IMR-90 (cell line): ENCODE measurements at regions not wholly inside any gene's neighbourhood (a gene's known extent, or its start where the extent isn't known, plus 50 kb on each side); places are given as distances from the start of the nearest gene placed in this dataset.

Experiments
- ATAC-seq: fragments of 200-7000 bp; cut with Tn5 transposase; 2 replicates; pipeline ENCODE4 v1.9.1; 2020; ENCODE audit warnings: low read depth, mild to moderate bottlenecking, moderate library complexity
- BruUV-seq: library from RNA; stranded (reverse); fragments of 400-500 nt; replicated peaks from 2 replicates; lab custom pipeline; 2021; lab: Mats Ljungman, UMichigan
- CTCF ChIA-PET: fragments of 300-600 bp; formaldehyde crosslinking; extraction: SDS; loops from one replicate; lab custom pipeline; 2021; ENCODE audit warnings: antibody characterized with exemption; lab: Yijun Ruan, JAX
- POLR2A ChIA-PET: fragments of 300-600 bp; sonication (Branson Sonifier 250); formaldehyde crosslinking; loops from one replicate; lab custom pipeline; 2022; ENCODE audit warnings: antibody characterized with exemption; ENCODE audit not compliant: unreplicated experiment; lab: Charles Lee
- DNase-seq: peaks from one replicate; pipeline ENCODE4 v3.0.0; 2013
- H2AFZ ChIP-seq: replicated peaks from 2 replicates; pipeline ENCODE3; 2013; ENCODE audit warnings: low read length, mild to moderate bottlenecking; ENCODE audit not compliant: poor library complexity
- H2AK5ac ChIP-seq: 2 replicates; pipeline ENCODE4 v1.6.1; 2013; ENCODE audit warnings: low read depth, low read length, inconsistent platforms
- H2AK9ac ChIP-seq: replicated peaks from 2 replicates; pipeline ENCODE3; 2013; ENCODE audit warnings: mild to moderate bottlenecking, low read depth, low read length, moderate library complexity; ENCODE audit not compliant: poor library complexity
- H2BK120ac ChIP-seq: 2 replicates; pipeline ENCODE4 v1.6.1; 2013; ENCODE audit warnings: low read depth, low read length, inconsistent platforms
- H2BK15ac ChIP-seq: 3 replicates; pipeline ENCODE4 v1.6.1; 2013; ENCODE audit warnings: low read depth, low read length, inconsistent platforms
- H2BK20ac ChIP-seq: 2 replicates; pipeline ENCODE4 v1.6.1; 2013; ENCODE audit warnings: low read depth, mild to moderate bottlenecking, inconsistent platforms, low read length, moderate library complexity
- H2BK5ac ChIP-seq: 2 replicates; pipeline ENCODE4 v1.6.1; 2013; ENCODE audit warnings: mild to moderate bottlenecking, low read depth, low read length, inconsistent platforms; ENCODE audit not compliant: poor library complexity, severe bottlenecking
- H3K14ac ChIP-seq: replicated peaks from 2 replicates; pipeline ENCODE4 v1.6.1; 2013; ENCODE audit warnings: low read depth, low read length, inconsistent platforms
- H3K18ac ChIP-seq: 2 replicates; pipeline ENCODE4 v1.6.1; 2013; ENCODE audit warnings: low read depth, low read length, control low read depth
- H3K23ac ChIP-seq: 2 replicates; pipeline ENCODE4 v1.6.1; 2013; ENCODE audit warnings: low read depth, low read length, inconsistent platforms
- H3K27ac ChIP-seq: 2 replicates; pipeline ENCODE4 v1.5.1; 2013; ENCODE audit warnings: mild to moderate bottlenecking, control low read depth, low read length; ENCODE audit not compliant: insufficient read depth
- H3K27me3 ChIP-seq: 2 replicates; pipeline ENCODE4 v1.6.1; 2013; ENCODE audit warnings: low read length; ENCODE audit not compliant: control insufficient read depth, insufficient read depth
- H3K36me3 ChIP-seq: 2 replicates; pipeline ENCODE4 v1.6.1; 2013; ENCODE audit warnings: low read length, mixed read lengths; ENCODE audit not compliant: control insufficient read depth, insufficient read depth
- H3K4ac ChIP-seq: 2 replicates; pipeline ENCODE4 v1.6.1; 2013; ENCODE audit warnings: low read depth, low read length, inconsistent platforms
- H3K4me1 ChIP-seq: 2 replicates; pipeline ENCODE4 v1.6.1; 2013; ENCODE audit warnings: low read length, mixed read lengths; ENCODE audit not compliant: control insufficient read depth, insufficient read depth
- H3K4me2 ChIP-seq: 2 replicates; pipeline ENCODE4 v1.6.1; 2013; ENCODE audit warnings: low read depth, mild to moderate bottlenecking, control low read depth, low read length, moderate library complexity
- H3K4me3 ChIP-seq: 2 replicates; pipeline ENCODE4 v1.5.1; 2013; ENCODE audit warnings: low read depth, mild to moderate bottlenecking, control low read depth, low read length, moderate library complexity; ENCODE audit not compliant: insufficient read depth
- H3K56ac ChIP-seq: 2 replicates; pipeline ENCODE4 v1.6.1; 2013; ENCODE audit warnings: low read length, inconsistent platforms; ENCODE audit not compliant: insufficient read depth; ENCODE audit errors: extremely low read depth
- H3K79me1 ChIP-seq, 2 experiments: 2 replicates each; pipeline ENCODE4 v1.6.1; 2013; ENCODE audit warnings: low read length in 2 of 2, inconsistent platforms in 1 of 2, low read depth in 1 of 2
- H3K9ac ChIP-seq: 2 replicates; pipeline ENCODE4 v1.6.1; 2013; ENCODE audit warnings: low read depth, low read length, control low read depth
- H3K9me1 ChIP-seq: 2 replicates; pipeline ENCODE4 v1.6.1; 2013; ENCODE audit warnings: low read length, inconsistent platforms; ENCODE audit not compliant: insufficient read depth
- H3K9me3 ChIP-seq: 2 replicates; pipeline ENCODE4 v1.6.1; 2013; ENCODE audit warnings: low read length; ENCODE audit not compliant: control insufficient read depth, insufficient read depth
- H4K20me1 ChIP-seq: 2 replicates; pipeline ENCODE4 v1.6.1; 2013; ENCODE audit warnings: low read length, inconsistent platforms; ENCODE audit not compliant: insufficient read depth
- H4K5ac ChIP-seq: 2 replicates; pipeline ENCODE4 v1.6.1; 2013; ENCODE audit warnings: mild to moderate bottlenecking, low read depth, low read length, control low read depth
- H4K8ac ChIP-seq, 2 experiments: 2 replicates each; pipeline ENCODE4 v1.6.1; 2013; ENCODE audit warnings: low read depth in 2 of 2, low read length in 2 of 2, control low read depth in 1 of 2, inconsistent platforms in 1 of 2
- H4K91ac ChIP-seq: 2 replicates; pipeline ENCODE4 v1.6.1; 2013; ENCODE audit warnings: low read depth, low read length, inconsistent platforms; ENCODE audit not compliant: insufficient read depth
- BHLHE40 ChIP-seq: fragments of 150-350 bp; IDR thresholded peaks from 2 replicates; pipeline ENCODE4 v1.6.1; 2016; ENCODE audit warnings: mild to moderate bottlenecking, low read depth, low read length
- CEBPB ChIP-seq: IDR thresholded peaks from 2 replicates; pipeline ENCODE4 v1.6.1; 2012; ENCODE audit warnings: low read depth, low read length, improper control_type of control experiment
- CHD1 ChIP-seq: IDR thresholded peaks from 2 replicates; pipeline ENCODE4 v1.6.1; 2012; ENCODE audit warnings: low read depth, low read length, improper control_type of control experiment
- CTCF ChIP-seq: conservative IDR thresholded peaks from 2 replicates; pipeline ENCODE4 v1.5.1; 2012; ENCODE audit warnings: mild to moderate bottlenecking, low read depth, low read length, improper control_type of control experiment
- ELK1 ChIP-seq: fragments of 150-350 bp; IDR thresholded peaks from 2 replicates; pipeline ENCODE4 v1.6.1; 2016; ENCODE audit warnings: low read depth, mild to moderate bottlenecking, low read length, moderate library complexity, borderline replicate concordance
- FOS ChIP-seq: fragments of 150-350 bp; IDR thresholded peaks from 2 replicates; pipeline ENCODE4 v1.6.1; 2016; ENCODE audit warnings: low read depth, low read length
- MAFK ChIP-seq: IDR thresholded peaks from 2 replicates; pipeline ENCODE4 v1.6.1; 2012; ENCODE audit warnings: low read depth, low read length, improper control_type of control experiment
- MAZ ChIP-seq: IDR thresholded peaks from 2 replicates; pipeline ENCODE4 v1.6.1; 2012; ENCODE audit warnings: low read depth, mild to moderate bottlenecking, low read length, improper control_type of control experiment, moderate library complexity, borderline replicate concordance
- MXI1 ChIP-seq: IDR thresholded peaks from 2 replicates; pipeline ENCODE4 v1.6.1; 2012; ENCODE audit warnings: low read depth, mild to moderate bottlenecking, low read length, moderate library complexity, borderline replicate concordance
- NFE2L2 ChIP-seq: fragments of 150-350 bp; IDR thresholded peaks from 2 replicates; pipeline ENCODE4 v1.6.1; 2016; ENCODE audit warnings: low read depth, mild to moderate bottlenecking, low read length
- POLR2A ChIP-seq: IDR thresholded peaks from 2 replicates; pipeline ENCODE4 v1.6.1; 2012; ENCODE audit warnings: mild to moderate bottlenecking, low read depth, low read length
- RAD21 ChIP-seq: IDR thresholded peaks from 2 replicates; pipeline ENCODE4 v1.6.1; 2012; ENCODE audit warnings: low read length, improper control_type of control experiment
- RCOR1 ChIP-seq: IDR thresholded peaks from 2 replicates; pipeline ENCODE4 v1.6.1; 2012; ENCODE audit warnings: mild to moderate bottlenecking, low read length, improper control_type of control experiment; ENCODE audit not compliant: insufficient replicate concordance
- SMC3 ChIP-seq: fragments of 150-350 bp; IDR thresholded peaks from 2 replicates; pipeline ENCODE4 v1.6.1; 2016; ENCODE audit warnings: low read depth, mild to moderate bottlenecking, antibody characterized with exemption, low read length, moderate library complexity
- WGBS, 2 experiments: methylation state at CpG; one replicate each; pipeline versions ENCODE4 v1.1.5 to v1.1.7; 2013; ENCODE audit warnings: missing lambda C conversion rate in 2 of 2; ENCODE audit not compliant: insufficient read length in 1 of 2; ENCODE audit errors: extremely low coverage in 2 of 2; 5-methylcytosine and 5-hydroxymethylcytosine counted together
- dilution Hi-C: fragments of 300-500 bp; cut with HindIII; formaldehyde crosslinking; loops from one replicate; pipeline ENCODE4 v1.14.3; 2018; ENCODE audit warnings: low sequenced_read_pairs; ENCODE audit not compliant: unreplicated experiment
- in situ Hi-C: fragments of 300-500 bp; cut with MboI; formaldehyde crosslinking; loops from 3 replicates; pipeline ENCODE4 v1.14.3; 2019; ENCODE audit warnings: low sequenced_read_pairs, inconsistent platforms, mixed read lengths
- intact Hi-C: fragments of 100-400 bp; cut with micrococcal nuclease; formaldehyde crosslinking; loops from 2 replicates; pipeline ENCODE4 v1.10.0; 2022
- TF ChIP-seq, protein P1 (sequence below): fragments of 150-350 bp; IDR thresholded peaks from 2 replicates; pipeline ENCODE4 v1.6.1; 2017; ENCODE audit warnings: mild to moderate bottlenecking, antibody characterized with exemption, low read length, low read depth

GRCh38 chr6:28664870-28665396 lies 139.3 kb downstream of the GPX5 start:
- Histone ChIP-seq H3K18ac (no peak overlapping the region), H3K23ac (no peak overlapping the region), H3K9me1 (no peaks in the 10 kb centered on the region), H3K4me3 (no peak overlapping the region), H3K4ac (no peak overlapping the region), H3K27ac (no peak overlapping the region), H2AK5ac (no peak overlapping the region), H2AFZ (no peak overlapping the region), H3K27me3 (no peaks in the 10 kb centered on the region), H3K4me1 (no peaks in the 10 kb centered on the region), H3K79me1 (no peaks in the 10 kb centered on the region), H2BK20ac (no peak overlapping the region), H2AK9ac (no peak overlapping the region), H3K14ac (no peak overlapping the region), H2BK5ac (no peak overlapping the region), H4K8ac (no peak overlapping the region), H2BK15ac (no peak overlapping the region), H3K4me2 (no peak overlapping the region), H2BK120ac (no peak overlapping the region), H3K9ac (no peak overlapping the region), H3K56ac (no peak overlapping the region), H3K9me3 (no peaks in the 10 kb centered on the region), H4K91ac (no peak overlapping the region), H3K36me3 (no peaks in the 10 kb centered on the region), H4K5ac (no peak overlapping the region), H4K20me1 (no peaks in the 10 kb centered on the region)
- ATAC-seq, result no peak
- intact Hi-C loops, result no loop called here
- in situ Hi-C loops, result no loop called here
- CTCF ChIA-PET, result no interaction called here
- no CpG with 5 or more reads among the region's 3 CpGs for WGBS, 2 experiments
- POLR2A ChIA-PET, result no interaction called here
- dilution Hi-C loops, result no loop called here
- BruUV-seq, result no TSS peak
- no peak for DNase-seq
- TF ChIP-seq MAZ (no peak), CHD1 (no peak), BHLHE40 (no peak), SMC3 (no peak), CEBPB (no peak), MXI1 (no peak), ELK1 (no peak), CTCF (no peak), RAD21 (no peak), FOS (no peak), POLR2A (no peak), NFE2L2 (no peak), MAFK (no peak), RCOR1 (no peak)
- TF ChIP-seq, protein P1, sequence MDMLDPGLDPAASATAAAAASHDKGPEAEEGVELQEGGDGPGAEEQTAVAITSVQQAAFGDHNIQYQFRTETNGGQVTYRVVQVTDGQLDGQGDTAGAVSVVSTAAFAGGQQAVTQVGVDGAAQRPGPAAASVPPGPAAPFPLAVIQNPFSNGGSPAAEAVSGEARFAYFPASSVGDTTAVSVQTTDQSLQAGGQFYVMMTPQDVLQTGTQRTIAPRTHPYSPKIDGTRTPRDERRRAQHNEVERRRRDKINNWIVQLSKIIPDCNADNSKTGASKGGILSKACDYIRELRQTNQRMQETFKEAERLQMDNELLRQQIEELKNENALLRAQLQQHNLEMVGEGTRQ, result no peak
